AG08395 (cell line): ENCODE measurements at regions not wholly inside any gene's neighbourhood (a gene's known extent, or its start where the extent isn't known, plus 50 kb on each side); places are given as distances from the start of the nearest gene placed in this dataset.

Experiments used
- DNase-seq: peaks from one replicate; pipeline ENCODE4 v3.0.0; 2012; ENCODE audit warnings: mixed read lengths, low spot score

DNA sequence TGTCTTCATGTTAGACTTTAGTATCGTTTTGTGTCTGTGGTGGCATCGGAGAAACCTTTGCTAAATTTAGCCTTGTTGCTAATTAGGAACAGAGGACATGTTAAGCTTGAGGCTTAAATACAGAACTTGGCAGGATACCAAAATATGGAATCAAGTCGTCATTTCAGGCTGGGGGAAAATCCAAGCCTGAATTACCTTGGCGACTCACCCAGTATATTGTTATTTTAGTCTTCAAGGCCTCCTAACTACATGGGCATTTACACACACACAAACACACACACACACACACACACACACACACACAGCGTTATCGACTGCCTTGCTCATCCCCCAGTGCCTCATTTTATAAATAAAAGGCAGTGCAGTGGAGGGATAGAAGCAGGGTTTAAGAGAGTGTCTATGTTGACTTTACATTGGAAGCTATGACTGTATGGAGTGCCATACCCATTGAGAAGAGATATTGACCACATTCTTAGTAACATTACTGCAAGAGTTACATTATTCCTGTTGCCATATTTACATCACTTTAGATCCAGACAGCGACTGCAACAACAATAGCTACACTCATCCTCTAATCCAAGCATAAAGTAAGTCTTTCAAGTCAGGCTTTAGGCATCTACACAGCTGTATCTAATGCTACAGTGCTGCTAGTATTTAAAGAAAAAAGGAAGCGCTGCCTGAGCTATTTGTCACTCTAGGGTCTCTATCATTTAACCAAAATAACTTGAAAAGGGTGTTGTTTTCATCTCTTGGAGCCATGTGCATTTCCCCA lies 210.8 kb upstream of the SEMA6D start:
- DNase-seq: peak; percentile 55

DNA sequence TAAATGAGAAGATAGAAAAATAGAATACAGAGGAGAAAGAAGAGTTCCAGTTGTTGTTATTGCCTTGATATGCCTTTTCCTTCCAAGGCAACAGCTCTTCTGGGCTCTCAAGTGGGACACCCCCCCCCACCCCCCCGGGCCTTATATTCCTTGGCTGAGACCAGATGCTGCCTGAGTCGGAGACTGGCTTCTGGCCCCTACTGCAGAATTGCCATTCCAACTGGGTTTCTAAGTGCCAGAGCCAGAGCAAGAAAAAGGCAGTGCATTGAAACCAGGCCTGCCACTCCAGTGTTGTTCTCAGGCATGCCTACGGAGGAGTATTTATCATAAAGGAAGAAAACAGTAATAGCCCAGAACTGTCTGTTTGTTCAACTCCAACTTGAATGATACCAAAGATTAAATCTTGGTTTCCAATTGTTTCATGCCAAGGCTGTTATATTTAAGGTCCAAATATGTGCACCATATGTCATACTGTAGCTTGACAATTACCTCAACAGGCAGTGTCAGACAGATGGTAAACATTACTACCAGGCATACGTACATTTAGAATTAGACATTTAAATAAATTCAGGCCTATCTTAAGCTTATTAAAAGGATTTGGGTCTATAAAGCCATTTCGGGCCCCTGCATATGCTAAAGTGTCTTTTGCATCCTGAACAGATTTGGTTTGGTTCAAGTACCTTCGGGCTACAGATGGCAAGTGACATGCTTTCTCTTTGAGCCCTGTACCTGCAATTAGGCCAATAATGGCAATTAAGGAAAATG lies 209.9 kb upstream of the SEMA6D start:
- no peak for DNase-seq

DNA sequence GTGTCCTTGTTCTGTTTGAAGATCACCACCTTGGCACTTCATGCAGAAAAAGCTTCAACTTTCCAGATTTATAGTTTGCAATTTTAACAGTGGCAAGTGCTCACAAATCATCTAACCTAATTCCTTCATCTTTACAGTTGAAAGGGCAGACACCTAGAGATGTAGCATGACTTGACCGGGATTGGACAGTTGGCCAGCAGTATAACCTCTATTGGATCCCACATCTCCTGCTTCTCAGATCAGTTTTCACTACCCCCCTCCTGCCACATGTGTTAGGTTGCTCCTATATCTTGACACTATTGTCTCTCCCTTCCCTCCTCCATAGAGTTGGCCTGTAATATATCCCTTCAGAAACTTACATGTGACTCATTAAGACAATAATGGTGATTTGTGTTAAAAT lies 206.0 kb upstream of the SEMA6D start:
- DNase-seq: no peak

DNA sequence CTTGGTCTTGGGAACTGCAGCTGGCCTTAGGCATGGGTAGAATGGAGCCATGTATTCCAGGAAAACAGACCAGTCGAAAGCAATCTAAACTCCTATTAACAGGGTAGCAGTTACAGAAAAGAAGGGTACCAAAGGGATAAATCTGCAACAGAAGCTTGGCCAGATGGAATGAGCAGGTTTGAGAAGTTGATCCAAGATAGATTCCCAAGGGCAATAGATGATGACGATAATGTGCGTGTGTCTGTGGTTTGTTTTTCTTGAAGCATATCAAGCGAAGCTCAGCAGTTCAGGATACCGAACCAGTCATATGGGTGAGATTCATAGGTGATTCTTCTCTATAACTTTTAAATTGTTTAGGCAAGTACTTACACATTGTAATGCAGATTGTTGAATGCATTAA lies 203.8 kb upstream of the SEMA6D start:
- DNase-seq: no peak

DNA sequence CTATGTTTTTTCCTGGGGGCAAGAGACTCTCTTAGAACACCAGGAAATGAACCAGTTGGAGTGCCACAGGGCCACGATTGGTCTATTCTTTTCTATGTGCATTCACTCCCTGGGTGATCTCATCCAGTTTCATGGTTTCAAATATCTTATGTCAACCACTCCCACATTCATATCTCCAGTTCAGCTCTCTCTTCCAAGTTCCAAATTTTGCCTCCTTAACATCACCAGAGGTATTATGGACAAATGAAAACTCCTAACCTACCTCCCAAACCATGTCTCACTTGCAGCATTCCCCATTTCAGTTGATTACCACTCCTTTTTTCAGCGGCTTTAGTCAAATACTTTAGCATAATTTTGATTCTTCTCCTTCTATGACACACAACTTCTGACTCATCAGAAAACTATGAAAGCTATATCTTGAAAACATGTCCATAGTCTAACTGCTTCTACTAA lies 203.1 kb upstream of the SEMA6D start:
- DNase-seq: peak; percentile 65

DNA sequence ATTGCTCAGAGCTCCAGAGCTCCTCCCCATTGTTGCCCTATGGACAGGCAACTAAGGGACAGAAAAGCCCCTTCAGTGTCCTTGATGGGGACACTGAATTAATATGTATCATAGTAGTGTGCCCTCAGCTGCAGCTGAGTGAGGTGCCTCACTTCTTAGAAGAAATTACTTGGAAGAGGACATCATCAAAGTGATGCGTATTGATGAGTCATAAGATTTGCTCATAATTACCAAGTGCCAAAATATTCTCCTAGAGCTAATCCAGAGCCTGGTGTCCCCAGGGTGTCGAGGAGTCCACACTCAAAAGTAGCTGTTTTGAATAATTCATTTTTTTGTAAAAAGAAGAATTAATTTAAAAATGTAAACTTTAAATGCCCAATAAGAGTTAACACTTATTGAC lies 200.7 kb upstream of the SEMA6D start:
- DNase-seq: peak; percentile 11

DNA sequence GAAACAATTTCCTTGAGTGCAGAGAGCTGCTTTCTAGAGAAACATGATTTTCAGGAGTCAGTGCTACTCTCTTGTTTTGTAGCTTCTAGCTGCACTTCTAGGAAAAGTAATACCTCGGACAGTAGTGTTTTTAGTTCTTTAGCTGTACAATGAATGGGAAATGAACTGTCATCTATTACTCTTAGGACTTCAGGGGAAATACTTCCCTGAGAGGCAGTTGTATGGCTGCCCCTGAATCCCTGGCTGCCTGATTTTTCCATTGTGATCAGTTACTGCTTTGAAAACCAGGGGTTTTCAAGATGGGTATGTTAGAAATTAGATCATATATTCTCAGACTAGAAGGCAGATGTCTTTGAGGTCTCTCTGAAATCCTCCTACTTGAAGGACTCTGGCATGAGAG lies 200.3 kb upstream of the SEMA6D start:
- DNase-seq: no peak

DNA sequence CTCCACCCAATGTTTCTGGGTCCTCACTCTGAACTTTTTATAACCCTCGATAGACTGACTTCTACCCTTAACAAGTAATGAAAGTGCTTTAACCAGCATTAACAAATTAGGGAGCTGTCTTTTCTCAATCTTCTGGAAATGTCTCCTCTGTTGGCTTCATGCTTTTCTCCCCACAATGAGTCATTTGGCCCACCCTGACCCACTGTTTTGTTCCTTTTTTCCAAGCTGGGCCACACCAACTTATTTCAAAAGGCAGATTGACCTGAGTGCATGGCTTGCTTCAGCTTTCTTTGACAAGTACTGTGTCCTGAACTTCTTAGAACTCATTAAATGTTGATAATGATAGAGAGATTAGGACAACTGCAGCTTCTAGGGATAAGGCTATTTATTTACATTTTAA lies 199.6 kb upstream of the SEMA6D start:
- DNase-seq: no peak

DNA sequence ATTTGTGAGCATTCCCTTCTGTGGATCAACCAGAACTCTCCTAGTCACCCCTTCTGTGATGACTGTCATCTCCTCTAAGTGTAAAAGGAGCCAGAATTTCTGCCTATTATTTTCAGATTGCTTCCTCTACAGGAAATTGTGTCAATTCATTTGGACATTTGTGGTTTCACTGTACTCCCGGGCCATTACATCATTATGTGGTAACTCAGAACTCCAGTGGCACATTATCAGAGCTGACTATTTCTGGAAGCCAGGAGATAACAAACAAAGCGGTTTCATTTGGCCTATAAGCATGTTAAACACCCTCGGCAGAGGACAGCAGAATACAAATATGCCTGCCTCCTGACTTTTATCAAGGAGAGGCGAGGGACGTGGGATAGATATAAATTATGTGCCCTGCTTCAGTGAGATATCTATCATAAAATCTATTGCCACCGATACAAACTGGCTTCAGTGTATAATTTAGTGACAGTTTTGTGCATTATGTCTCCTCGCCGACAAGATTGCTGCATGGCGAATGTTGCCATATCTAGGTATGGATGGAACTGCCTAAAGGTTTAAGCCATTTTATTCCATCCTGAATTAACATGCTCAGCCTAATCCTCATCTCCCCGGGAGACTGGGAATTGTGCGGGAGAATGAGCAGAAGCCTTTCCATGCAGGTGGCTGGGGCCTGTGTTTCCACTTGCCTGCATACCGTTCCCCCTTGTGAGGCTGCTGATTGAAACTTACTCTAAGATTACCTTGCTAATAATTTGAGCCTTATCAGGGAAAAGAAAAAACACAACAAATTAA lies 193.4 kb upstream of the SEMA6D start:
- peak; percentile 57 for DNase-seq

DNA sequence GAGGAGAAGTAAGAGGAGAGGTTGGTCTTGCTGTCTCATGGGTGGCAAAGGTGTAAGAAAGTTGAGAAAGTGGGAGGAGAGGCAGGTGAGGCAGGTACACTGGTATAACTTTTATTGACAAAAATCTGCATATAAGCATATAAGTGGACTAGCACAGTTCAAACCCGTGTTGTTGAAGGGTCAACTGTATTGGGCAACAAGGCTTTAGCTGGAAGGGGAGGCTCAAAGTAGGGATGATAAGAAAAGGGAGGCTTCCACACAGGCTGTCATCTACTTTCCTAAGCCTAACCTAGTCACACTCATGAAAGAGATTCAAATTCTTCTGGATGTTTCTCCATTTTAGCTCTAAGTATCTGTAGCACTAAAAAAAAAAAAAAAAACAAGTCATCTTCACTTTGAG lies 188.1 kb upstream of the SEMA6D start:
- no peak for DNase-seq

DNA sequence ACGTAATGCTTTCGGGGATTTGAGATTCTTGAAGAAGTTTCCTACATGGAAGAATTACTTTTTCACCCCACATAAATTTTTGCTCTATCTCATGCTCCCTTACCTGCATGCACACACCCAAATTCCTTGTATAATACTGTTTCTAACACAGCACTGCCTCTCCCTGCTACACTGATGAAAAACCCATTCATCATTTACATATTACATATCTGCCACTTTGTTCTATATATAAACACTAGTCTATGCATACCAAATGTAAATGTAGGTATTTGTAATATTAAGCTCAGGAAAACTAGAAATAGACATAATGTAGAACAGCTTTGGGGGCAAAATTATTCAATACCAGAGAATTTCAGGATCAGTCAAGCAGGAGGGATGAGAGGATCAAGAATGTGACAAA lies 182.6 kb upstream of the SEMA6D start:
- no peak for DNase-seq

DNA sequence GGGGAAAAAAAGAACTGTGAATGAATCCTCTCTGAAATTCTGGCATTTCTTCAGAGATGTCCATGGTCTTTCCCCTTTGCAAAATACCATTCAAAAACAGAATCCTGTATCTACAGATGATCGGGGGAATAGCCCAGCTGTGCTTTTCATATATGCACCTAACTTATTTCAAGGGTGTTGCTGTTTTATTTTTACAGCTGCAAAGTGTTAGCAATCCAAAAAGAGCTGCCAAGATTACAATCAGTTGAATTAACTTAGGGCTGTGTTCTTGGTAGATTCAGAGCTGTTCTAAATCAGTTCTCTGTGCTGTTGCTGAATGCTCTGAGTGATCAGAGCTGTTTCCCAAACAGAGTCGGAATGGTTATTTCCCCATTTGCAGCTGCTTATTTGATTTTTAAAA lies 175.7 kb upstream of the SEMA6D start:
- no peak for DNase-seq

DNA sequence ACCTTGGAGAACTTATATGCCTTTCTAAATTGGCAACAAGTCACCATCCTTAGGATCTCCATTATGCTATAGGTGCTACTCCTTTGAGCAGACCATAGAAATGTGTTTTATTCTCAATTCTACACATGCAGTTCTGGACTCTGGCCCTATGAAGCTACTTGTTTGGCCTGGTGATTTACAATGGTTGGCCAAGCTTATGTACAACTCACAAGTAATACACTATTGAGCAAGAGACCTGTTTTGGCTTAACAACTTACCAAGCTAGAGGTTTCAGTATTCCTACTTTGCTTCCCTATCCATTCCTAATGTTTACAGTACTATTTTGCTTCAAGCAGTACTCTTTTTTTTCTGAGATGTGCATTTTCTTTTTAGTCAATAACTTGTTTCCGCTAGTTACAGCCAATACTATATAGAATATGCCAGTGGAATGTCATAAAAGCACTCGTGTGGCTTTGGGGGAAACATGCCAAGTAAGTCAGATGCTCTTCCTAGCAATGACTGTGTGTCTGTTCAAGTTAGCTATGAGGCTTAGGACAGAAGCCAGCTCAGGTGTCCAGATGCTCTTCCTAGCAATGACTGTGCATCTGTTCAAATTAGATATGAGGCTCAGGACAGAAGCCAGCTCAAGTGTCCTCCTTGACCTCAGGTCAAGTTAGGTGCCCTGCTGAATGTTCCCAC lies 174.9 kb upstream of the SEMA6D start:
- no peak for DNase-seq

DNA sequence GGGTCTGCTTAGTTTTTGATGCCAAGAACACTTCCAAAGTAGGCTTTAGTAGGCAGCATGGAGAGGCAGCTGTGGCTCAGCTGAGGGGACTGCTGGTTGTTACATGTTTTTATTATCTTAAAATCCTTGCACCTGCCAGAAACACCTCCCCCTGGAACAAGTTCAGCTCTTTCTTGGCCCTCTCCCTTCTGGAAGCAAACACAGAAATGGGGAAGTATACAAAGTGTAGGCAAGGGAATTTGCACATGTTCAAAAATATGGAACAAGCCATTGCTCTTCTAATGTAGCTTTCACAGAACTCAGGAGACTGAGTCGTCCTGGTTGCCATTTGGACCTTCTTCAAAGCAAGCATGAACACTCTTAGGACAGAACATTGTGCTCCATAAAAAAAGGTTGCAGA lies 169.1 kb upstream of the SEMA6D start:
- no peak for DNase-seq

DNA sequence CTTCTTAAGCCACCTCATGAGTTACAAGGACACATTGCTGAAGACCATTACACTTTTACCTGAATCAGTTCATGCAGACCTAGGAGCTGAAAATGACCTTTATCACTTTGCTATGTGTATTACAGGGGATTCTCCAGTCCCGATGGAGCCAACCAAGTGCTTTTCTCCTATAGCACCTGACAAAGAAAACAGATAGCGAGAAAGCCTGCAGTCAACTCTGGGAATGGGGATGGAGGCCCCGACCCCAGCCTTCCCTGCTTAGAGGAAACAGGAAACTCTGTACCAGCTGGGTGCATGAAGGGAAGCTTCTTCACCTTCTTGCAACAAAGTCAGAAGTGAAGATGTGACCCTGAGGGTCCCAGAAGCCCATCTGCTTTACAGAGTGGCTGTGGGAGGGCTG lies 168.3 kb upstream of the SEMA6D start:
- no peak for DNase-seq

DNA sequence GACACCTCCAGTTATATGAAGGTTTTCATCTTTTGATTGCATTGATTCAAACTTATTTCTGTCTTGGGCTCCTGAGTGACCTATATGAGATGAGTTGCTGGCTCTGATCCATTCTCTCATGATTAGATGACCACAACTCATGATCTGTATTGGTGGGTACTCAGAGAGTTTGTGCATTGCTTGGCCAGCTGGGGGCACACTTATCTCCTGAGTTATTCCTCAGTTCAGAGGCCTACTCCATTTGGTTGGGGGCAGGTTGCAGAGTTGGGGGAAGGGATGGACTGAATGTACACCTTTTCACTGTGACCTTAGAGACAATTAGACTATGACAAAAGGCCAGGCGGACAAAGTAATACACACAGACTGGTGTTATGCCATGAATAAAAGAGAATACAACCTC lies 166.2 kb upstream of the SEMA6D start:
- DNase-seq: no peak

DNA sequence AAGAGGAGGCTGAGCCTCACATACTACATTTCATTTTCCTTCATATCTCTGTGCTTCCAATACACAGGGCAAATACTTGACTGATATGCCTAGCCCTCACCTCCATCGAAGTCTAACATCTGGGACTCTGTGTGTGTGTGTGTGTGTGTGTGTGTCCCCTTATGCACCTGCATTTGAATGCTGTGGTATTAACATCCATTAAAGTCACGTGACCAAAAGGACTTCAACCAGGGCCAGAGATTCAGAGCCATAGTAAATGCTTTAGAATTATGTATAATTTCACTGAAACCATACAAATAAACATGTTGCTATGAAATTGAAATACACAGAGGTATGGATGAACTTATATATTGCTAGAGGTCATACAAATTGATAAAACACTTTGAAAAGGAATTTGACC lies 165.8 kb upstream of the SEMA6D start:
- no peak for DNase-seq

DNA sequence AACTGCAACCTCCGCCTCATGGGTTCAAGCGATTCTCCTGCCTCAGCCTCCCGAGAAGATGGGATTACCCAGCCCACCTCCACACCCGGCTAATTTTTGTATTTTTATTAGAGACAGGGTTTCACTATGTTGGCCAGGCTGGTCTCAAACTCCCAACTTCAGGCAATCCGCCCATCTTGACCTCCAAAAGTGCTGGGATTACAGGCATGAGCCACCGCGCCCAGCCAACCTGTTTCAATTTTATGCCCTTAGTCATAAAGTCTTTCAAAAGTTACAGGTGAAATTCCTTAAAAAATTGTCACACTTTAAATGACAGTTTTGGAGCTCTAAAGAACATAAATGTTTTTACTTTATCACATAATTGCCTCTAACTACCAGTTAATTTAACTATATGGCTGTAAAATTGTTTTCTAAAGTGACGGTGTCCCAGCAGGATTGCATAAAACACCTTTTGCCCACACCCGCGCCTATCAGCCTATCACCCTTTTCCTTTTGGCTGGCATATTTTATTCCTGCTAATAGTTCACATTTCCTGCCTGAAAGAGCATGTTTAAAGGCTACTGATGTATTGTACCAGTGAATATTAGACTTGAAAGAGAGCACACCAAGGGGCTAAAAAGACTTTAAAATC lies 164.2 kb upstream of the SEMA6D start:
- DNase-seq: no peak

DNA sequence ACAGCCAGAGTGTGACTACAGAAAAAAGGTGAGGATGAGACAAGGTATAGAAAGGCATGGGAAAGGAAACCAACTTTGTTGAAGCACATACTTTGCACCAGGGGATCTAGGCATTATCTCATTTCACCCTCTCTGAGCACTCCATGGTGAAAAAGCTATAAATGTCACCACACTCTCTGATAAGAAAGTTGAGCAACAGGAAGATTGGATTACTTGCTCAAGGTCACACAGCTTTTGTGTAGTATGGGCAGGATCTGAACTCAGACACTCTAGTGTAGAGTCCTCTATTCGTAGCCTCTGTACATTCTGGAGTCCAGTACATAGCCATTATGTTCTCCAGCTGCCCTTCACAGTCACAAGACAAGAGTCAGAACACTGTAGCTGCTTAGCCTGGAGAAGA lies 163.4 kb upstream of the SEMA6D start:
- DNase-seq: no peak

DNA sequence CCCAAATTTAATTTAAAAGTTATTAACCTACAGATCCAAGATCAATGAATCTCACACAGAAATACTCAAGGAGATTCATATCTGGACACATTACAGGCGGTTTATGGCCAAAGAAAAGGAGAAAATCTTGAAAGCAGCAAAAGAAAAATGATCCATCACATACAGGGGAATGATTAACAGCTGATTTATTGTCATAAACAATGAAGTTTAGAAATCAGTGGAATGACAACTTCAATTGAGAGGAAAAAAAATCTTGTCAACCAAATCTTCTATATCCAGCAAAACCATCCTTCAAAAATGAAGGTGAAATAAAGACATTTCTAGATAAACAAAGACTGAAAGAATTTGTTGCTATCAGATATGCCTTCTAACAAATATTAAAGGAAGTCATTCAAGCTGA lies 156.2 kb upstream of the SEMA6D start:
- DNase-seq: no peak

DNA sequence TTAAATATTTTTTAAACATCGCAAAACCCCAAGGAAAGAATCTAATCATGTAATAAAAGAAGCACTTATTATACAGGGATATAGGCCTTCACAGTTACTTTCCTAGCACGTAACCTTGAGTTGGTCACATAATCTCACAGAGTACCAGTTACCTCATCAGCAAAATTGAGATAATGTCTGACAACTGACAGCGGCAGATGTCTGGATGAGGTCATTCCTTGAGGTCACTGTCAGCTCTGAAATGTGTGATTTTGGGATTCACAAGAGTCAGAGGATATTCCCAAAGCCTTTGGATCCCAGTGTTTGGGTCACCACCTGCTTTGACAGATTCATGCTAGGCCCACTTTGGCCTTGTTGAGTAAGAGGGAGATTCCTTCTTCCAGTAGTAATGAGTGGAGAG lies 151.4 kb upstream of the SEMA6D start:
- no peak for DNase-seq

DNA sequence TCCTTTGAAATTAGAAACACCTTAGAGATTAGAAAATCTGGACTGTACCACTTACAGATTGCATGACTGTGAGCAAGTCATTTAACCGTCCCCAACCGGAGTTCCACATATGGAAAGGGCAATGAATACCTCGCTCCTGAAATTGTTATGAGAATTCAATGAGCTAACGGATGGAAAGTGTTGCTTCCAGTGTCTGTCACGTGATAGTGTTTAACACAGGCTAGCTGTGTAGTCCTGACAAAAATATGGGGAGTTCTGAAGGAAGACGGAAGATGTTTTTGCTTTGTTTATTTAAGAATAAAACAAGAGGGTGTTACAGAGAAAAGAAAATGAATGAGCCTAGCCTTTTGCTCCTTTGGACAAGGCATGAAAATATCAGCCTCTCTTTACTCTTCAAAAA lies 150.7 kb upstream of the SEMA6D start:
- no peak for DNase-seq
